ENCODE measurements at regions not wholly inside any gene's neighbourhood (a gene's known extent, or its start where the extent isn't known, plus 50 kb on each side); places are given as distances from the start of the nearest gene placed in this dataset.
"Not testable (repeated sequence)": the region's sequence is repeated elsewhere in the genome, so short reads cannot be mapped to it uniquely, and the experiment has no call there.

DNA sequence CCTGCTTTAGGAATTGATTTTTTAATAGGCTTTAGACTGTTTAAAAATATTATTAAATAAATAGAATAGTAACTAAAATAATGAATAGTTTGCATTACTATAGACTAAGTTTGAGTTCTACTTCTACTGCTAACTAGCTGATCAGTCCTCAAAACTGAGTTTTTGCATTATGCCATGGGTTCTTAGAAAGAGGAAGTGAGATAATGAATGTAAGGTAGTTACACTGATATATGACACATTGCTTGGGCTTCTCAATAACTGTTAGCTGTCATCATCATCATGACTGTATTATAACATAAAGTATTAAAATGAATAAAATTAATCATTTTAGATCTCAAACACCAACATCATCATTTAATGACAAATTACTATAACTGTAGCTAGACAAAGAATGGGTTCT lies 949.7 kb downstream of the TRHDE start:
- no peak for DNase-seq

GRCh38 chr12:73225371-73225937 lies 953.3 kb downstream of the TRHDE start:
- DNase-seq: no peak

DNA sequence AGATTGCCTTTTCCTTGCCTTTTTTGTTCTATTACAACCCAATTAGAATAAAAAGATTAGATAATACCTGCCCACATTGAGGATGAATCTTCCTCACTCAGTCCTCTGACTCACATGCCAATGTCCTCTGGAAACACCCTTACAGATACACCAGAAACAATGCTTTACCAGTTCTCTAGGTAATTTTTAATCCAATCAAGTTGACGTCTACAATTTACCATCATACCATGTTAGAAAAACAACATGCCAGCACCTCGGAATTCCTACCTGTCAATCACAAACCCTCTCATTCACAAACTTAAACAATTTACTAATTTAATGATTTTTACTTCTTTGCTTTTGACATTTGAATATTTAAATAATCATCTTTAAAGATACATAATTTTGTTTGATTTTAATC lies 953.8 kb downstream of the TRHDE start:
- DNase-seq: no peak

DNA sequence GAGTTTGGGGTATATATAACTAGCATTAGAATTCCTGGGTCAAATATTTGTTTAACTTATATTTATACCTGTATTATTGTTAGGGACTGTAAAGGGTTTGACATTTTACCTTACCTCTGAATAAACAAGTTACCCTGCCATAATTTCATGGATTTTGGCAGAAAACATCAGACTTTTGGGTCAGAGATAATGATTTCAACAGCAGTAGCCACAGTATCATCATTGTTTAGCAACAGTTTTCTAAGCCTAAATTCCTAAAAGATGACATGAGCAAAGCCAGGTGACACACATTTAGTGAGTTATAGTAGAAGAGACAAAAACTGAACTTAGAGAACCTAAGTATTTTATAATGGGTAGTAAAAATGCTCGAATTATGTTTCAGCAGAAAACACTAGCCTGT lies 954.4 kb downstream of the TRHDE start:
- DNase-seq: no peak

DNA sequence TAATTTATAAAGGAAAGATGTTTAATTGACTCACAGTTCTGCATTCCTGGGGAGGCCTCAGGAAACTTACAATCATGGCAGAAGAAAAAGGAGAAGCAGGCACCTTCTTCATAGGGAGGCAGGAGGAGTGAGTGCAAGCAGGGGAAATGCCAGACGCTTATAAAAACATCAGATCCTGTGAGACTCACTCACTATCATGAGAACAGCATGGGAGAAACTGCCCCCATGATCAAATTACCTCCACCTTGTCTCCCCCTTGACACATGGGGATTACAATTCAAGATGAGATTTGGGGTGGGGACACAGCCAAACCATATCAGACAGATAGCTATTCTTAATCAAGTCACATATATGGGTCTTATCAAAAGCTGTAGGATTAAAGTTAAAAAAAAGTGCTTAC lies 956.7 kb downstream of the TRHDE start:
- DNase-seq: not testable (repeated sequence)

DNA sequence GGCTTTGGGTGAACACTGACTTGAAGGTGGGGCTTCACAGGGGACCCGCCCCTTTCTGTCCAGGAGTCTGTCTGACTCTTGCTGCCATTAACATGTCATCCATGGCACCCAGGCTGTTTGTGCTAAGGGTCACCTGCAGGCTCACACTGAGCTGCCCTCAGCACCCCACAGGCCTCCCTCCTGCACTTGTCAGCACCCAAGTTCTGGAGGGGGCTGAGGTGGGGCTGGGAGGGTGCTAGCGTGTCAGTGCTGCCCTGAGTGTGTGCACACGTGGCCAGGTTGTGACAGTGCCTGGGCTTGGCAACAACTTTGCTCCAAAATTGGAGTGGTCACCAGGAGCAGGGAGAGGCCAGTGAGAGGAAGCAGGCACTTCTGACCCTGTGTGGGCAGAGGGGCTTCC lies 963.2 kb downstream of the TRHDE start:
- no peak for DNase-seq

- DNase-seq: no peak
These were observed 967.9 kb downstream of the TRHDE start for GRCh38 chr12:73240110-73240509.

DNA sequence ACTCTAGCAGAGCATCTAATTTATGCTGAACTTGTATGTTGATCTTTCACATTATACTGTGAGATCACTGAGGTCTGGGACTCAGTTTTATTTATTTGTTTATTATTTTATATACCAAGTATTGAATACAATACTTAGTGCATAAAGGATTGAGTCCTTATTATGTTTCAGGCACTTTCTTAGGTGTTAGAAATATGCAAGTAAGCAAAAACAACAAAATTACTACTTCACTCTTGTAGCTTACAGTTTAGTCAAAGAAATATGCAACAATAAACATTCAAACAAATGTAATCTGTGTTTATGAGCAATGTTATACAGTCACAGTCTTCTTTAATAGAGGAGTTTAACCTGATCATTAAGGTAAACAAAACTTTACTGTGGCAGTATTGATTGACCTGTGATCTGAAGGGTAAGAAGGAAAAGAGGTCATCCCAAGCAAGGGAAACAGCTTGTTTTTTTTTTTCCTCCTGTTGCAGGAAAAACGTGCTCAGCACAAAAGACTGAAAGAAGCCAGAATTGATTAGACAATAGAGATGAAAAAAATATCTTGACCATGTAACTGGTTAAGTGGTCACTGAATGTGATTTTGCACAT lies 990.7 kb downstream of the TRHDE start:
- DNase-seq: no peak

DNA sequence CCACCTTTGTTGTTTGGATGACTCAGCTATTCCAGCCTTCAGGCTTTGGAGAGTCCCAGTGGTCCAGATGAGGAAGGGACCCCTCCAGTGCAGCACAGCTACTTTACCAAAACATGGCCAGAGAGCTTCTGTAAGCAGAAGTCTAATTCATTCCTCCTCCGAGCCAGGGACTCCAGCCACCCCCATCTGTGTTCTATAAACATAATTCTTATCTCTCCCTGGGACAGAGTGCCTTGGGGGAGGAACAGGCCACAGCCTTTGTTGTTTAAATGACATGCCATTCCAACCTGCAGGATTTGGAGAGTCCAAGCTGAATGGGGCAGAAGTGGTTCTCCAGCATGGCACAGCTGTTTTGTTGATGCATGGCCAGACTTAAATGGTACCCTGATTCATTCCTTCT lies 994.0 kb downstream of the TRHDE start:
- no peak for DNase-seq

DNA sequence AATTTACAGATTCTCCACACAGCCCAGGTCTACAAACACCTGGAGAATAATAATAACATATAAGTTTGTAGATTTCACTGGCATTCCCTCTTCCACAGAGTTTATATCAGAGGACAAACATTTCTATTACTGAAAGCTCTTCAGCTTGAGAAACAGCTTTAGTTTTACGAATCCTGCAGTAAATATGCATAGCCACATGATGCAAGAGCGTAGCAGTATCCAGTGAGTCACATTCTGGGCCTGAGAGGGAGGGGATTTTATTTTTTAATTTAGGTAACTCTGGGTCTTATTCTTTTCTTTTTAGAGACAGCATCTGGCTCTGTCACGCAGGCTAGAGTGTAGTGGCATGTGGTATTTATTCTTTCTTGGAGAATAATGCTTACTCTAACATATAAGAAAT lies 1002.8 kb downstream of the TRHDE start:
- no peak for DNase-seq

GRCh38 chr12:73277971-73278370 lies 1005.8 kb downstream of the TRHDE start:
- no peak for DNase-seq

DNA sequence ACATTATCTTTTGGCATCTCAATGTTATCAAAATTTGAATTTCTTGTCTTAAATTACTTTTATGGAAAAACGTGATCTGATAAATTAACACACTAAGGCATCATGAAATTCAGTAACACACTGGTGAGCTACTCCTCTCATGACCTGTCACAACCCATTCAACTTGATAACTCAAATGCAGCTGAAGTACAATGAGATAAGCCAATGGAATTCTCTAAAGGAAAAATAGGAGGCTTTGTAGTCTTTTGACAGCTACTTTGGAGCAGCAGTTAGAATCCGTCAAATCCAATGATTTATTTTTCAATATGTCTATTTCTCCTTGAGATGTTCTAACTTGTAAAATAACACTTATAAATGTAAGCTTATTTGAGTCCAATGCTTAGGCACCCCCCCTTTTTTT lies 1029.4 kb downstream of the TRHDE start:
- no peak for DNase-seq

DNA sequence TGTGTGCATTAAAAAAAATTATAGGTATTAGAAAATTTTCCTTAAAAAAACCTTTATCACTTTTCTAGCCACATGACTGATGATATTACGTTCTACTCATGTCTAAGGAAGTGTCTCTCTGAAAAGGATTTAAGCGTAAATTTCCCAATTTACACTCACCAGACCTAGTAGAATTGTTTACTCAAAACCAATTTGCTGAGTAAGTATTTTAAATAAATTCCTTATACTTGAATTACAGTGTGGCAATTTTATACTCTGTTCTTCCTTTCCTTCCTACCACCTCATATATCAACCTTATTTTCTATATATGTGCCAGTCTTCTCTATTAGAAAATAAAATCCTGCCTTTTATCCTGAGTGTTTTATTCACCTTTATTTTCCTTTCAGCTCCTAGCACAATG lies 1035.1 kb downstream of the TRHDE start:
- no peak for DNase-seq

DNA sequence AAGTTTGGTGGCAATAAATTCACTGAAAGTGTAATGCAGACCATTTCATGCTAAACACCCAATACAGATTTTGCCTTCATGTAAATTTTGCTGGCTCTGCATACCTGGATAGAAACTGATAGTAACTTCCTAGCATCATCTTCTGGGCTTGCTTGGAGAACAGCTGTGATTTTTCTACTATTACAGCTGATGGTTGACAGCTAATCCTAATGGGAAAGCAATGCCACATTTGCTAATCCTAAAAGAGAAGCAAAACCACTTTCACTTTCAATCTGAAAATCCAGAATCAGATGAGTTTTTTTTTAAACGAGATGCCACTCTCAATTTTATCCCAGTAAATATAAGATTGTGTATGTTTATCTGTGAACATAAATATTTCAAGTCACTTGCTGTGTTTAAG lies 1035.9 kb downstream of the TRHDE start:
- peak; percentile 3 for DNase-seq

GRCh38 chr12:73308747-73309146 lies 1036.6 kb downstream of the TRHDE start:
- no peak for DNase-seq

DNA sequence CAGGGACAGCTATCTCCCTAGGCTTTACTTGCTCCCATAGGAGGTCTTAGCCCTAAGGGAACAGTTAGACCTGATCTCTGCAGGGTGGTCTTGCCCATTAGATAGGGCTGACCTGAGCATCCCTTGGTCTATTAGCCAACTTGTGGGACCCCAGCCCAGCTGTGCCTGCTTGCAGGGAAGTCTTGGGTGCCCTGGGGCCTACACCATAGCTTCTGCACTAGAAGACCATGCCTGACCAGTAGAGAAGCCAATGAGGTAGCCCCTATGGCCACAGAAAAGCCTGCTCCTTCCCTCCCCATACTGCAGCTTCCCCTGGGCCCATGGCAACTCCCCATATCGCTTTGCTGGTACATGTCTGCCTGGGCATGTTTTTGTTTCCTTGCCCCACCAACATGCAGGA lies 1049.1 kb downstream of the TRHDE start:
- DNase-seq: no peak

GRCh38 chr12:73321776-73322175 lies 1049.6 kb downstream of the TRHDE start:
- DNase-seq: no peak

GRCh38 chr12:73330584-73331351 lies 1058.6 kb downstream of the TRHDE start:
- DNase-seq: no peak

- DNase-seq: no peak
These were observed 1069.5 kb downstream of the TRHDE start for GRCh38 chr12:73341559-73342247.

DNA sequence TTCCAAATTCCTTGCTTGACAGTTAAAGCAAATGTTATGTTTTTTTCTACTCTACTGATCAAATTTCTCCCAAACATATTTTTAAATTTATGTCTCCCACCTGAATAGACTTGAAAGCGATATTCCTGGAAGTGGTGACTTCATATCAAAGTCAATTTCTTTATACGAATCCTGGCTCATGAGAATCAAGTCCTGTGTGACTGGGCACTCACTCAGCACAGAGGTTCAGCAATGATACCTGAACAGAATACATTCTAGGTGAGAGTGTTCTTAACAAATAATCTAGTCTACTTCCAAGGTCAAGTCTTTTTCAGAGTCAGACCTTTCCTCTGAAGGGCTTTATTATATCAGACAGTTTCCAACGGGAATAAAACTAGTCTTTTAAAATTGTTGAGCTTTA lies 1070.6 kb downstream of the TRHDE start:
- no peak for DNase-seq

GRCh38 chr12:73352826-73353225 lies 1080.7 kb downstream of the TRHDE start:
- no peak for DNase-seq

- DNase-seq: no peak
These were observed 1089.1 kb downstream of the TRHDE start for GRCh38 chr12:73361156-73361863.

- DNase-seq: no peak
These were observed 1089.7 kb downstream of the TRHDE start for GRCh38 chr12:73361864-73362230.

Measured in inflammatory macrophage treated with lipopolysaccharide for 4 hours (primary cell).